HG03045 (cell line): ENCODE measurements at regions not wholly inside any gene's neighbourhood (a gene's known extent, or its start where the extent isn't known, plus 50 kb on each side); places are given as distances from the start of the nearest gene placed in this dataset.

Experiments used
- ATAC-seq: cut with Tn5 transposase; IDR thresholded peaks from one replicate; pipeline ENCODE4 v1.9.1; 2021; ENCODE audit warnings: mild to moderate bottlenecking, moderate library complexity; ENCODE audit not compliant: unreplicated experiment

DNA sequence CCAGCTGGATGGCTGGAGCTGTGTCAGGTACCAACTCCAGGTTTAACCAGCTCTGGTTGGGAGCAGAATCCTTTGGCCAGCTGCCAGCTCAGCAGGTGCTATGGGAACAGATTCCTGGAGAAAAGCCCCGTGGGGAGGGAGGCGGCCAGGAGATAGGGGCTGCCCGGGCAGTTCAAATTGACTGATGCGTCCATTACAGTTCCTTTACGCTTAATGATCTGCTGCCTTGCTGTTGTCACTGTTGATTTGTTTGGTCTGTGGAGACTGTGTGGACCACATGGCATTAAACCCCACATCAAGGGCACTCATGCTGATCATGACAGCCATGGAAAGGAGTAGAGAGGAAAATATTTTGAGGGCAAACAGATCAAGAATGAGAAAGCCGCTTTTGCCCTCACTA is 200.0 kb downstream of the TSN start:
- ATAC-seq = no peak

DNA sequence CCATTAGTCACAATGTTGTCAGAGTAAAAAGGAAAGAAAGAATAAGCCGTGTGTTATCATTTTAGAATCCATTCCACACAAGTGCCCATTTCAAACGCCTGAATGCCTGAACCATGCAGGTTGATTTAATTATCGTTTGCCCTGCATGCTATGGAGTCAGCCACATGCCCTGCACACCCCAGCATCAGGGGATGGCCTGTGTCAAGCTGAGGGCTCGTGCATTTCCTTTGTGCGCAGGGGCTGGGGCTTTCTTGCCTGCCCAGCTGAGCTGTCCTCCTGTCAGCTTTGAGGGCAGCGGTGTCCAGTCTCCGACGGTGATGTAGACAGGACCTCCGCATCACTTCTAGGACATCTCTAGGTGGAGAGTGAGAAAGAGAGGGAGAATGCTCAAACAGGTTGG is 200.4 kb downstream of the TSN start:
- ATAC-seq = no peak

GRCh38 chr2:121960251-121960650 is 204.8 kb downstream of the TSN start:
- no peak for ATAC-seq

GRCh38 chr2:121961761-121962160 is 206.3 kb downstream of the TSN start:
- ATAC-seq = no peak

DNA sequence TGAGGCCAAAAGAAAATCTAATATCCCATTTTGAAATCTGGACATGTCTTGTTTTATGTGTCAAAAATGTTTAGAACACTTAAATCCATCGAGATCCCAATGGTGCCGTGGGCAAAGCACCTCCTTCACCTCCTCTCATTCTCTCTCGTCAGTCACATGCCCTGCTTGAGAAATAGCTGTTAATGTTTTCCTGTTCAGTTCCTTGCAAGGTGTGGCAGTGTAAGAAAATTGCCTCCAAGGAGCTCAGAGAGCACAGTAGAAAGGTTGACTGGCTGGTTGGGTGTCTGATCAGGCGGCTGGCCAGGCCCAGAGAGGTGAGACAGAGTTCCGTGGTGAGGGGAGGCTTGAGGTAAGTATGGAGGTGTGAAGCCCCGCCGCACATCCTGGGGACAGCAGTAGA is 210.2 kb downstream of the TSN start:
- no peak for ATAC-seq

DNA sequence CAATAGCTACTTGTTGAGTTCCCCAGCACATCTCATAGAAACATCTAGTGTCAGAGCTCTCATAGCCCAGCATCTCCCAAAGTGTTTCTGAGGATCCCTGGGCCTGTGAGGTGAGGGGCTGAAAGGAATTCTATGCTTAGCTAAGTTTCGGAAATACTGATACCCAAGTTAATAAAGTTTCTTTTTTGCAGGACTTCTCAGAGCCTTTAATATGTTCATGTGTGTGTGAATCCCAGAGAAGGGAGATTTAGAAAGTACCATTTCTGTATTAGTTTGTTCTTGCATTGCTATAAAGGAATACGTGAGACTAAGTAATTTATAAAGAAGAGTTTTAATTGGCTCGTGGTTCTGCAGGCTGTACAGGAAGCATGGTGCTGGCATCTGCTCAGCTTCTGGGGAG is 211.2 kb downstream of the TSN start:
- ATAC-seq = no peak

GRCh38 chr2:121969166-121969565 is 213.7 kb downstream of the TSN start:
- no peak for ATAC-seq

DNA sequence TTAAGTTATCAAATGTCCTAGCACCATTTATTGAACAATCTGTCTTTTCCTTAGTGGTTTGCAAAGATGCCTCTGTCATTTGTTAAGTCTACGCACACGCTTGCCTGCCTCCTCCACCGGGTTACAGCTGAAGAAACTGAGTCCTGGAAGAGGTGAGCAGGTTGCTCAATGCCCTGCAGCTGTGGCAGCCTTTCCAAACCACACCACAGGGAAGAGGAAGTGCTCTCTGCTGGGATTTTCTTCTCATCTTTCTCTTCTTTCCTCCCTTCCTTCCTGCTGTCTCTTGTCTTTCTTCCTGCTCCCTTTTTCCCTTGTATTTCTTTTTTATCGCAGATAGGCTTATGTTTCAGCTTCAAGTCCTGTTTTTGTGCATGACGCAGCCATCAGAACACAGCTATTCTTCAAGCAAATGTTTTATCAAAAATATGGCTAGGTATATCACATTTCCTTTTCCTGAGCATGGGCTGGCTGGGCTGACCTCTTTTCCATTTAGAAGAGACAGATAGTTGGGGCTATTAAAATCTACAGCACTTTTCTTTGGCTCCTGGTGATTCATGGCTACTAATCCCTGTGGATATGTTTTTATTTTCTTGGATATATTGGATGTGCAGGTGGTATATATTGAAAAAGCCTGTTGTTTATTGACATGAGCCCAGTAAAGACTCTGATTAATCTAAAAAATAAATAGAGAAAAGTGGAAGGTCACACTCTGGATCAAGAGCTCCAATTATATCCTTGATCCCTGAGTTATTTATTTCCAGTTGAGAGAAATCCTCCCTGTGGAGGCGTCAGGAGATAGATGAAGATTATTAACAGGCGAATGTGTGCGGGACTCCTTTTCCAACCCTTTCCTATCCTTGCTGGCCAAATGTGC is 214.6 kb downstream of the TSN start:
- no peak for ATAC-seq

GRCh38 chr2:121972203-121972602 is 216.8 kb downstream of the TSN start:
- ATAC-seq = no peak

- ATAC-seq = peak; percentile 96
Observed at GRCh38 chr2:121974897-121975661, 219.6 kb downstream of the TSN start.

- no peak for ATAC-seq
Observed at GRCh38 chr2:121976926-121977325, 221.5 kb downstream of the TSN start.

DNA sequence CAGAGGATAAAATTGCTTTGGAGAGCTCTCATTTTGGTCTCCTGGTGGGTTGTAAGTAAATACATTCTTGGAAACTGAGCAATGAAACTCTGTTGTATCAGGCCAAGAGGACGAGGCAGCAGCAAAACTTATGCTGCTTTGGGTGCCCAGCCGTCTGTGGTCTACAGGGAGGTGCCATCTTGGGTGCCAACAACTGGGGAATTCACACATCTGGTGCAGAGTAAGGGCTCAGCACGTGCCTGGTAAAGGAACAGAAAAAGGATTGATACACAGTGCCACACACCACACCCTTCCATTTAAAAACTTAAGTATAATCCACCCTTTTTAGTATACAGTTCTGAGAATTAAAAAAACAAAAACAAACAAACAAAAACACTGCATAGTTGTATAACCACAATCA is 221.9 kb downstream of the TSN start:
- no peak for ATAC-seq

DNA sequence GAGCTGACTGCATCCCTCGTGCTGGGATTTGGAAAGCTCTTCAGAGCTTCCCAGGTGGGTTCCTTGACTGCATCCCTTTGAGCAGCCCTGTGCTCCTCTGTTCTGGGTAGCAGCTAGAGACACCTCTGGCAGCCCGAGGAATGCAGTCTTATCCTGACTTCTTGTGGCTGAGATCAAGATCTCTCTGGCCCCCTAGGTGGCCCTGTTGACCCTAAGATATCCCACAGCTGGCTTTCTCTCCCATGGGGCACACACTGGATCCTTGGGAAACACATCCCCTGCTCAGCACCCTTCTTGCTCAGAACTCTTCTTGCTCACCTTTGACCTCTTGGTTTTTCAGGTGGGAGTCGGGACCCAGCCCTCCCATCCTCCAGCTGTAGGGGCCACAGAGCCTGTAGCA is 237.2 kb downstream of the TSN start:
- ATAC-seq = no peak

DNA sequence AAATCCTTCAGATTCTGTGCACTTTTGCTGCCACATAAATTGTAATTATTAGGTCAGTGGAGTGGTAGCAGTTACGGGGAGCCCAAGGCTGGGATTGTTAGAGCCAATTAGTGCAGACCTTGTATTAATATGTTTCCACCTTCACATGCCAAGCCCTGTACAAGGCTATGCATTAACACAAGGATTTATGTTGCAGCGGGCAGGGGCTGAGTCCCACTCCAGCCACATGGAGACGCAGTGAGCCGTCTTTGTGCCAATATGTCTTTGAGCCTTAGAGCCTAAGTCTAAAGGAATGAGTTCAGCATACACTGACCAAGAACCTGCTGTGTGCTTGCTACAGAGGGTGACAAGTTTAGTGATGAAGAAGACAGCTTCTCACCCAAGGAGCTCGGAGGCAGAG is 238.2 kb downstream of the TSN start:
- ATAC-seq = no peak

DNA sequence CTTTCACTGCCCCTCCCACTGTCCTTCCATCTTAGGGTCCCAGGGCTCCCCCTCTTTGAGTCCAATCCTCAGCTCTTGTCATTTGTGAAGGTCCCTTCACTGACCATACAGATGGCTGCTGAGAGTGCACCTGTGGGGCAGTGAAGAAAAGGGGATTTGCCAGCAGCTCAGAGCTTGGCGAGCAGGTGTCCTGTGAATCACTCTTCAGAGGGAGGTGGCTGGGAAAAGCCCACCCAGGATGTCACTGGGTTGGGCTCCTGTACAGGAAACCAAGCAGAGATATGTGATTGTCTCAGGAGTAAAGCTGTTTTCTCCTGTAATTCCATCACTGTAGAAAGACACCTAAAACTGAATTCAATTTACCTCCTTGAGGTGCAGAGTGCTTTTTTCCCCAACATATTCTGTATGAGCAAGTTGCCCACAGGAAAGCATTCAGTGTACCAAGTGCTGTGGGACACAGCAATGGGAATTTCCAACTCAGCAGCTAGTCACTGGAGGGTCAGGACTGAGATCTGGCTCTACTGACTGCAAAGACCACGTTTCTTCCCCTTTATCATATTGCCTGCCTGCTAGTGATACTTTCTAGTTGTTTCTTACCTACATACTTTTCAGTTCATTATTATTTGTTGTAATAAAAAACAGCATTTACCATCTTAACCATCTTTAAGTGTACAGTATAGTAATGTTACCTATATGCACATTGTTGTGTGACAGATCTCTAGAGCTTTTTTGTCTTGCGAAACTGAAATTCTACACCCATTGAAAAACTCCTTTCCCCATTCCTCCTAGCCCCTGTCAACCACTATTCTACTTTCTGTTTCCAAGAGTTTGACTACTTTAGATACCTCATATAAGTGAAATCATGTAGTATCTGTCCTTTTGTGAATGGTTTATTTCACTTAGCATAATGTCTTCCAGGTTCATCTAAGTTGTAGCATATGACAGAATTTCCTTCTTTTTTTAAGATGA is 239.1 kb downstream of the TSN start:
- ATAC-seq = no peak

GRCh38 chr2:121998751-121999150 is 243.3 kb downstream of the TSN start:
- ATAC-seq = no peak

- ATAC-seq = no peak
Observed at GRCh38 chr2:121999264-121999663, 243.8 kb downstream of the TSN start.

GRCh38 chr2:122000556-122001340 is 245.3 kb downstream of the TSN start:
- no peak for ATAC-seq

DNA sequence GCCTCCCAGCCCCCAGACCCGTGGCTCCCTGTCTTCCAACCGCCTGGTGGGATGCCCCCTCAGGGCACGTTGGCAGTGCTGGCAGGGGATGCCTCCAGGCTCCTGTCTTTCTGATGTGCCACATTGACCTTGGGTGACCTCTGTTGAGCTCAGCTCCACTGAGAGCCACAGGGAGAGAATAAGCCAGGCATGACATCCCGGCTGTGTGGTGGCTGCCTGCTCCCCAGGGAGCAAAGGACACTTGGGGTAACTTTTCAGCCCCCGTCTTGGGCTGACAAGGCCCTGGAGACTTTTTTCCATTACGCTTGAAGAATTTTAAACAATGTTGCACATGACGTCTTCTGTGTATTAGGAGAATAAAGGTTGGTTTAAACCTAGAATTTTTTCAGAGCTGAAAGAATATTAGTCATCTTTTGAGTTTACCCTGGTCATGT is 246.0 kb downstream of the TSN start:
- no peak for ATAC-seq
